ENCODE measurements at regions not wholly inside any gene's neighbourhood (a gene's known extent, or its start where the extent isn't known, plus 50 kb on each side); places are given as distances from the start of the nearest gene placed in this dataset.

DNA sequence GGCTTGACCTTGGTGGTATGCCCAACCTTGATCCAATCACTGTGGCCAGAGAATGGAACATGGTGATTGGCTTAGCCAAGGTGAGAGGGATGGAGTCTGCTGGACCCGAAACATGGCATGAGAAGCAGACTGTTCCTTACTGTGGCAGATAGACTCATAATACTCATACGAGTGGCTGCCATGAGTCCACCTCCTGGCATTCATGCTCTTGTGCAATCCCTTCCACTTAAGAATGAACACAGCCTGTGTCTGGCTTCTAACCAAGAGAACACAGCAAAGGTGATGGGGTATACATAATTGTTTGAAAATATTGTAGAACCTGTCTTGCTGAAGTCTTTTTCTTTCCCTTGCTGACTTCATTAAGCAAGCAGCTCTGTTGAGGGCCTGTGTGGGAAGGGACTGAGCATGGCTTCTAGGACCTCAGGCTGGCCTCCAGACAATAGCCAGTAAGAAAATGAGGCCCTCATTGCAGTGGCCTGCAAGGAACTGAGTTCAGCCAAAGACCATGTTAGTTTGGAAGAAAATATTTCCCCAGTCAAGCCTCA is 85.9 kb downstream of the ZNF281 start:
- TF ChIP-seq CTCF (IDR thresholded peaks at IDR 0.05): no peak
- no peak for TF ChIP-seq POLR2A (IDR thresholded peaks at IDR 0.05)

Measured in upper lobe of left lung (tissue), 4 donors.